C4-2B (cell line): ENCODE measurements at regions not wholly inside any gene's neighbourhood (a gene's known extent, or its start where the extent isn't known, plus 50 kb on each side); places are given as distances from the start of the nearest gene placed in this dataset.

ENCODE experiments used
- H3K27ac ChIP-seq: fragments of 450-650 bp; 2 replicates; pipeline ENCODE4 v1.5.1; 2017
- ZFX ChIP-seq: fragments of 450-650 bp; IDR thresholded peaks from 2 replicates; pipeline ENCODE4 v1.6.1; 2017
- TF ChIP-seq, protein P1 (sequence below): fragments of 450-650 bp; conservative IDR thresholded peaks from 2 replicates; pipeline ENCODE4 v1.5.1; 2017; ENCODE audit warnings: mild to moderate bottlenecking

DNA sequence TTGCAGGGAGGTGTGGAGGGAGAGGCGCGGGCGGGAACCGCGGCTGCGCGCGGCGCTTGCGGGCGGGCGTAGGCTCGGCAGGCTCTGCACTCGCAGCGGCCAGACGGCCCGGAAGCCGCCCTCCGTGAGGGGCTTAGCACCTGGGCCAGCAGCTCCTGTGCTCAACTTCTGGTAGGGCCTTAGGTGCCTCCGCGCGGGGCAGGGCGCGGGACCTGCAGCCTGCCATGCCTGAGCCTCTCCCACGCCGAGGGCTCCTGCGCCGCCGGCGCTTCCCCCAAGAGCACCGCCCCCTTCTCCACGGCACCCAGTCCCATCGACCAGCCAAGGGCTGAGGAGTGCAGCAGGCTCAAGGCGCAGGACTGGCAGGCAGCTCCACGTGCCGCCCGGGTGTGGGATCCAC lies 940.8 kb upstream of the PCDH9 start:
- no peak for TF ChIP-seq ZFX
- TF ChIP-seq, protein P1, sequence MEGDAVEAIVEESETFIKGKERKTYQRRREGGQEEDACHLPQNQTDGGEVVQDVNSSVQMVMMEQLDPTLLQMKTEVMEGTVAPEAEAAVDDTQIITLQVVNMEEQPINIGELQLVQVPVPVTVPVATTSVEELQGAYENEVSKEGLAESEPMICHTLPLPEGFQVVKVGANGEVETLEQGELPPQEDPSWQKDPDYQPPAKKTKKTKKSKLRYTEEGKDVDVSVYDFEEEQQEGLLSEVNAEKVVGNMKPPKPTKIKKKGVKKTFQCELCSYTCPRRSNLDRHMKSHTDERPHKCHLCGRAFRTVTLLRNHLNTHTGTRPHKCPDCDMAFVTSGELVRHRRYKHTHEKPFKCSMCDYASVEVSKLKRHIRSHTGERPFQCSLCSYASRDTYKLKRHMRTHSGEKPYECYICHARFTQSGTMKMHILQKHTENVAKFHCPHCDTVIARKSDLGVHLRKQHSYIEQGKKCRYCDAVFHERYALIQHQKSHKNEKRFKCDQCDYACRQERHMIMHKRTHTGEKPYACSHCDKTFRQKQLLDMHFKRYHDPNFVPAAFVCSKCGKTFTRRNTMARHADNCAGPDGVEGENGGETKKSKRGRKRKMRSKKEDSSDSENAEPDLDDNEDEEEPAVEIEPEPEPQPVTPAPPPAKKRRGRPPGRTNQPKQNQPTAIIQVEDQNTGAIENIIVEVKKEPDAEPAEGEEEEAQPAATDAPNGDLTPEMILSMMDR = no peak

DNA sequence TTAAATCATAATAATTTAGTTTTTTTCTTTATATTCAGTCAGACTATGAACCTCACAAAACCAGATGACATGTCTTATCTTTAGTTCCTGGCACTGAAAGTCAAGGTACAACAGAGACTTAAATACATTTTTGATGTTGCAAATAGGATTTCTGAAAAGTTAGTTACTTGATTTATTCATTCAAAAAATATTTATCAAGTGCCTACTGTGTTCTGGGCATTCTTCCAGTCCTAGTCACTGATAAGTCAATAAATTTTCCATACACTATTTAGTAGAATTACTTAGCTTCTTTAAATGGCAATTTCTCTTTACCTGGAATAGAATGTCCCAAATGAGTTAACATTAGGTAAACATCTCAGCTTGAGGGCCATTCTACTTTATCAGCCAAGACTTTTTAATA lies 938.3 kb upstream of the PCDH9 start:
- no peak overlapping the region for H3K27ac ChIP-seq
- TF ChIP-seq ZFX = no peak
- TF ChIP-seq, protein P1 = no peak

More for the DNA sequence above, 940.8 kb upstream of the PCDH9 start:
- no peak overlapping the region for H3K27ac ChIP-seq

DNA sequence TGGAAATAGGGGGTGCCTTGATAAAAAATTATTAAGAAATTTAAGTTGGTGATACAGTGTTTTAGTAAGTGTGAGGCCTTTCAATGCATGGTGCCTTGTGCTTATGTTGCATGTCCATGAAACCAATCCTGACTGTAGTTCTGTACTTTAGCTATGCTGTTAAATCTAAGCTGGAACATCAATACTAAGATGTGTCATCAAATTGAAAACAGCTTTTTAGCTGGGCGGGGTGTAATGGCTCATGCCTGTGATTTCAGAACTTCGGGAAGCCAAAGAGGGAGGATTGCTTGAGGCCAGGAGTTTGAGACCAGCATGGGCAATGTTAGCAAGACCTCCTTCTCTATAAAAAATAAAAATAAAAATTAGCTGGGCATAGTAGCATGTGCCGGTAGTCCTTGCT lies 930.3 kb upstream of the PCDH9 start:
- no peak overlapping the region for H3K27ac ChIP-seq
- TF ChIP-seq, protein P1 = no peak
- no peak for TF ChIP-seq ZFX

DNA sequence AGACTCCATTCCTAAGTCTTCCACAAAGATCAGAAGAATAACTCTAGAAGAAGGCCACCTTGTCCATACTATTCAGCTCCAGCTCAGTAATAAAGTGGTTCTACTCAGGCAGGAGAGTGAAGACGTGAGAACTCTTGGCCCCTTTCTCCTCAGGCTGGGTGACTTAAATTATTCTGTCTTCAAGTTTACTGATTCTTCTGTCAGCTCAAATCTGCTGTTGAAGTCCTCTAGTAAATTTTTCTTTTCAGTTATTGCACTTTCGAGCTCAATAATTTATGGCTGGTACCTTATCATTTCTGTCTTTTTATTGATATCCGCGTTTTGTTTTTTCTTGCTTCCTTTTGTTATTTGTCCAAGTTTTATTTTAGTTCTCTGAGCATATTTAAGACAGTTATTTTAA lies 922.3 kb upstream of the PCDH9 start:
- no peak overlapping the region for H3K27ac ChIP-seq
- TF ChIP-seq, protein P1 = no peak
- no peak for TF ChIP-seq ZFX

DNA sequence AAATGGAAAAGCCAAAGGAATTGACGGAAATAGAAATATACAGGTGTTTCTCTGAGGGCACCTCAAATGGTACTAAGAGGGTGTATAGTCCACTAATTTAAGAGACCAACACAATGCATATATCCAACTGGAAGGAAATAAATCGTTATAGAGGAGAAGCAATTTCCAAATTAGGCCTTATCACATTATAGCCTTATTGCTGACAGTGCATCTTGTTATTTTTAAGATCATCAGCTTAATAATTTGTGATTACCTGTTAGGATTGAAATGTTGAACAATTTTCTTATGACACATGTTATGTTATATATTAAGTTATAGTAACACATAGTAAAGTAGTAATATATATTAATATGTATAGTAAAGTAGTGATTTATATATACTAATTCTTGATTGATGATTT lies 915.7 kb upstream of the PCDH9 start:
- no peak overlapping the region for H3K27ac ChIP-seq
- TF ChIP-seq, protein P1 = no peak
- TF ChIP-seq ZFX = no peak

DNA sequence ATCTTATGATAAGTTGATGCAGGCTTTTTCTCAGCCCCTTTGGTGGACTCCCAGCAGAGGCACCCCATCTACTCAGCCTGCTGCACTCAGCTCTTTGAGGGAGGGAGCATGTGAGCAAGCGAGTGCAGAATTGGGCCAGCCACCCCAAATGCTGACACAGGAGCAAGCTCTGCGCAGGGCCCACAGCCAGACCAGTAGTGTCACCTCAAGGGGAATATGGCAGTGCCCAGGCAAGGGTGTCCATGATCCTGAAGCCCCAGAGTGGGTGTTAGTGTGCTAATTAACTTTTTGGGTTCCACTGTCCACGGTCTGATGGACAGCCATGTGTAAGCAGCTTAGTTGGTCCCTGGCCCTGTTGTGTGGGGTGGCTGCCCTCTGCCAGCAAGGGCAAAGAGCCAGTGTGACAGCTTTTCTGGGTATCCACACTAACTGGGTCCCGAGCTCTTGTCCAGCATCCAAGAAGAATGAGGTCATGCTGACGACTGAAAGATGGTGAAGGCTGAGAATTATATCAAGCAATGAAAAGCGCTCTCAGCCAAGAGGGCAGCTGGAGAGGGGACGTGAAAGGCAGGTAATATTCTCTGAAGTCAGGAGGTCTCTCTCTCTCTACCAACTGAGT lies 898.3 kb upstream of the PCDH9 start:
- no peak overlapping the region for H3K27ac ChIP-seq
- no peak for TF ChIP-seq ZFX
- TF ChIP-seq, protein P1 = no peak

DNA sequence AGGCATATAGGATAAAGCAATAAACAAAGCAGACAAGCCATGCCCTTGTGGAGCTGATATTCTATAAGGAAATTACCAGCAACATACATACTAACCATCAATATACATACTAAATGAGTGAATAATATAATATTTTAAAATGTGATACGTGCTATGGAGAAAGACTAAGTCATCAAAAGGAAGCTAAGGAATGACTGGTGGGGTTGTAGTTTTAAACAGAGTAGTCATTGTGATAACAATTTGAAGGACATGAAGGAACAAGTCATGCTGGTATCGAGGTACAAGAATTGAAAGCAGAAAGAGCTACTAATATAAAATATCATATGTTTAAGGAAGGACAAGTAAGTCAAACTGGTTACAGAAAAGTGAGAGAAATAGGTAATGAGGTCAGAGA lies 894.9 kb upstream of the PCDH9 start:
- no peak for TF ChIP-seq ZFX
- TF ChIP-seq, protein P1 = no peak
- no peak overlapping the region for H3K27ac ChIP-seq
